H1 (cell line): ENCODE measurements at regions not wholly inside any gene's neighbourhood (a gene's known extent, or its start where the extent isn't known, plus 50 kb on each side); places are given as distances from the start of the nearest gene placed in this dataset.

ENCODE experiments used
- POU5F1 ChIP-seq: IDR thresholded peaks from 2 replicates; pipeline ENCODE4 v1.6.1; 2011; ENCODE audit warnings: low read depth, mild to moderate bottlenecking, low read length, moderate library complexity

DNA sequence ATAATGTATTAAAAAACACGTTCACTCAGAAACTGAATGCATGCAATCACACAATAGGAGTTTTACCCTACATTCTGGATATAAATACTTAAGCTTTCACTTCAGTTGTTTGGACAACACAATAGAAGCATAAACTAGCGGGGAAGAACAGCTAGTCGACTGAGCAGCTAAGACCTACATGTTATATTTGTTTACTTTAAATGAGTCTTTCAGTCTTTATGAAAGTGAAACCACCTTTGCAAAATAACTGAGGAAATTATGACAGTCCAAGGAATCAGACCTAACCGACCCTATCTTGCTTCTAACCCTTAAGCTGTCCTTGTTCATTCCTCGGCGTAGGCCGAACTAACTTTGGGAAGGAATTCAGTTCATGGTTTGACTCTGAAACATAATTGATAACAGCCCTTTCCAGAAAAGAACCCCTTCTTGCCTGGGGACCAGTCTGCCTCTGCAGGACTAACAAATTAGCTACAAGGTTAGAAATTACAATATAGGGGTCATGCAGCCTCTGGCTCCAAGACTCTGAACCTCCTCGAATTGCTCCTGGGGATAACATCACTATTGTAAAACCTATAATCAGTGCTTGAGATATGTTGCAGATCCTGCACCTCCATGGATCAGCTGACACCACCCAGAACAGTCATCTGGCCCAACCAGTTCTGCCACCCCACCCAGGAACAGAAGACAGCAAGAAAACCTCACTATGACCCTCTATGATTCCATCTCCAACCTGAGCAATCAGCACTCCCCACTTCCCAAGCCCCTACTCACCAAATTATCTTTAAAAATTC lies 185.1 kb upstream of the KLF6 start (continued):
- no peak for TF ChIP-seq POU5F1
